H9 (cell line): ENCODE measurements at regions not wholly inside any gene's neighbourhood (a gene's known extent, or its start where the extent isn't known, plus 50 kb on each side); places are given as distances from the start of the nearest gene placed in this dataset.

Experiments
- DNase-seq: peaks from one replicate; pipeline ENCODE4 v3.0.0-alpha.2; 2017
- H2AFZ ChIP-seq: one replicate; pipeline ENCODE4 v1.6.1; 2013; ENCODE audit warnings: mild to moderate bottlenecking, low read length, control low read depth, moderate library complexity
- H2AK5ac ChIP-seq: 2 replicates; pipeline ENCODE4 v1.6.1; 2013; ENCODE audit warnings: low read length, control low read depth, mixed read lengths; ENCODE audit not compliant: insufficient read length
- H2BK120ac ChIP-seq: one replicate; pipeline ENCODE4 v1.6.1; 2013; ENCODE audit warnings: low read depth, mild to moderate bottlenecking, low read length, control low read depth, inconsistent platforms; ENCODE audit not compliant: poor library complexity, severe bottlenecking
- H2BK12ac ChIP-seq: 2 replicates; pipeline ENCODE4 v1.6.1; 2013; ENCODE audit warnings: low read length, control low read depth, mixed read lengths, low read depth; ENCODE audit not compliant: insufficient read length
- H2BK15ac ChIP-seq: 2 replicates; pipeline ENCODE4 v1.6.1; 2013; ENCODE audit warnings: low read depth, low read length, control low read depth
- H2BK20ac ChIP-seq: one replicate; pipeline ENCODE4 v1.6.1; 2013; ENCODE audit warnings: low read depth, mild to moderate bottlenecking, low read length, control low read depth, inconsistent platforms; ENCODE audit not compliant: poor library complexity, severe bottlenecking
- H2BK5ac ChIP-seq: 2 replicates; pipeline ENCODE4 v1.6.1; 2013; ENCODE audit warnings: low read length, control low read depth, mixed read lengths; ENCODE audit not compliant: insufficient read length
- H3K14ac ChIP-seq: 2 replicates; pipeline ENCODE4 v1.6.1; 2013; ENCODE audit warnings: low read length, control low read depth; ENCODE audit not compliant: insufficient read depth
- H3K18ac ChIP-seq: 2 replicates; pipeline ENCODE4 v1.6.1; 2013; ENCODE audit warnings: low read depth, mild to moderate bottlenecking, mixed read lengths, low read length, control low read depth; ENCODE audit not compliant: insufficient read length
- H3K23ac ChIP-seq: 2 replicates; pipeline ENCODE4 v1.6.1; 2013; ENCODE audit warnings: low read length, control low read depth, mixed read lengths, low read depth; ENCODE audit not compliant: insufficient read length
- H3K23me2 ChIP-seq: 2 replicates; pipeline ENCODE4 v1.6.1; 2013; ENCODE audit warnings: low read depth, mild to moderate bottlenecking, mixed read lengths, low read length, control low read depth; ENCODE audit not compliant: insufficient read length, poor library complexity, severe bottlenecking
- H3K27ac ChIP-seq: 2 replicates; pipeline ENCODE4 v1.5.1; 2013; ENCODE audit warnings: low read length, control low read depth, mixed read lengths, low read depth; ENCODE audit not compliant: insufficient read length
- H3K27me3 ChIP-seq: 2 replicates; pipeline ENCODE4 v1.6.1; 2013; ENCODE audit warnings: low read length, control low read depth, inconsistent platforms; ENCODE audit not compliant: insufficient read depth
- H3K4ac ChIP-seq: 2 replicates; pipeline ENCODE4 v1.6.1; 2013; ENCODE audit warnings: low read depth, mild to moderate bottlenecking, control low read depth, inconsistent platforms, low read length, moderate library complexity
- H3K4me1 ChIP-seq: 2 replicates; pipeline ENCODE4 v1.6.1; 2013; ENCODE audit warnings: low read length, control low read depth, inconsistent platforms; ENCODE audit not compliant: insufficient read depth
- H3K4me2 ChIP-seq: 2 replicates; pipeline ENCODE4 v1.6.1; 2013; ENCODE audit warnings: low read length, control low read depth, mixed read lengths; ENCODE audit not compliant: insufficient read length, insufficient read depth
- H3K56ac ChIP-seq: 2 replicates; pipeline ENCODE4 v1.6.1; 2013; ENCODE audit warnings: low read depth, mild to moderate bottlenecking, mixed read lengths, low read length, control low read depth; ENCODE audit not compliant: insufficient read length
- H3K79me1 ChIP-seq: 2 replicates; pipeline ENCODE4 v1.6.1; 2013; ENCODE audit warnings: low read depth, mild to moderate bottlenecking, moderate library complexity, low read length, control low read depth, inconsistent platforms; ENCODE audit not compliant: insufficient read depth, poor library complexity, severe bottlenecking
- H3K79me2 ChIP-seq: 2 replicates; pipeline ENCODE4 v1.6.1; 2013; ENCODE audit warnings: low read length, control low read depth, inconsistent platforms; ENCODE audit not compliant: insufficient read depth
- H3K9ac ChIP-seq: 2 replicates; pipeline ENCODE4 v1.6.1; 2013; ENCODE audit warnings: low read length, control low read depth, mixed read lengths; ENCODE audit not compliant: insufficient read length; ENCODE audit errors: extremely low read depth
- H3K9me3 ChIP-seq: one replicate; pipeline ENCODE4 v1.6.1; 2013; ENCODE audit warnings: low read depth, low read length, inconsistent platforms; ENCODE audit not compliant: control insufficient read depth
- H3T11ph ChIP-seq: one replicate; pipeline ENCODE4 v1.6.1; 2013; ENCODE audit warnings: mild to moderate bottlenecking, low read length, control low read depth, inconsistent platforms
- H4K20me1 ChIP-seq: one replicate; pipeline ENCODE4 v1.6.1; 2013; ENCODE audit not compliant: control insufficient read depth, insufficient read length, insufficient read depth
- H4K5ac ChIP-seq: 2 replicates; pipeline ENCODE4 v1.6.1; 2013; ENCODE audit warnings: low read depth, mild to moderate bottlenecking, mixed read lengths, low read length, control low read depth; ENCODE audit not compliant: insufficient read length
- H4K8ac ChIP-seq: replicated peaks from 2 replicates; pipeline ENCODE4 v1.6.1; 2013; ENCODE audit warnings: low read length, control low read depth, mixed read lengths, low read depth; ENCODE audit not compliant: insufficient read length
- H4K91ac ChIP-seq: 2 replicates; pipeline ENCODE4 v1.6.1; 2013; ENCODE audit warnings: low read depth, mild to moderate bottlenecking, moderate library complexity, mixed read lengths, low read length, control low read depth; ENCODE audit not compliant: insufficient read length
- H3K27ac Mint-ChIP-seq, 3 experiments: 2 replicates in 2 of 3; 3 replicates in 1 of 3; pipeline ENCODE4 v1.8.0; 2020 to 2021; ENCODE audit warnings: mixed read lengths in 3 of 3, mild to moderate bottlenecking in 1 of 3, moderate library complexity in 1 of 3
- H3K27me3 Mint-ChIP-seq: 2 replicates; pipeline ENCODE4 v1.8.0; 2021; ENCODE audit warnings: low read depth, mild to moderate bottlenecking, moderate library complexity, mixed read lengths
- H3K36me3 Mint-ChIP-seq, 3 experiments: 2 replicates in 2 of 3; 3 replicates in 1 of 3; pipeline ENCODE4 v1.8.0; 2020 to 2021; ENCODE audit warnings: low read depth in 3 of 3, mixed read lengths in 3 of 3; ENCODE audit not compliant: insufficient read depth in 1 of 3
- H3K4me1 Mint-ChIP-seq, 2 experiments: 2 replicates each; pipeline ENCODE4 v1.8.0; 2020; ENCODE audit warnings: mixed read lengths in 2 of 2
- H3K4me3 Mint-ChIP-seq, 2 experiments: 2 replicates in 1 of 2; 3 replicates in 1 of 2; pipeline ENCODE4 v1.8.0; 2020 to 2021; ENCODE audit warnings: mild to moderate bottlenecking in 2 of 2, mixed read lengths in 2 of 2, moderate library complexity in 1 of 2
- H3K9me3 Mint-ChIP-seq, 2 experiments: 2 replicates in 1 of 2; 3 replicates in 1 of 2; pipeline ENCODE4 v1.8.0; 2020; ENCODE audit warnings: mild to moderate bottlenecking in 2 of 2, mixed read lengths in 2 of 2, moderate library complexity in 1 of 2
- CTCF ChIP-seq: fragments of 200-600 bp; sonication (generic); conservative IDR thresholded peaks from 3 replicates; pipeline ENCODE4 v1.8.0; 2021; ENCODE audit warnings: antibody characterized with exemption, mild to moderate bottlenecking
- WGBS: extraction: QIAGEN DNeasy Blood & Tissue Kit; methylation state at CpG from one replicate; pipeline ENCODE4 v1.1.7; 2013; ENCODE audit warnings: missing lambda C conversion rate, low lambda C conversion rate, mixed read lengths; ENCODE audit not compliant: insufficient read length; ENCODE audit errors: extremely low coverage; 5-methylcytosine and 5-hydroxymethylcytosine counted together

- no peak for DNase-seq
- Histone ChIP-seq H3K23ac (no peak overlapping the region), H3K4me1 (no peaks in the 10 kb centered on the region), H4K91ac (no peak overlapping the region), H3K56ac (no peak overlapping the region), H4K5ac (no peak overlapping the region), H2AFZ (no peak overlapping the region), H4K20me1 (no peaks in the 10 kb centered on the region), H3K27me3 (no peaks in the 10 kb centered on the region), H2BK5ac (no peak overlapping the region), H2BK12ac (no peak overlapping the region), H3K79me1 (no peaks in the 10 kb centered on the region), H2AK5ac (no peak overlapping the region), H2BK120ac (no peak overlapping the region), H3K27ac (no peak overlapping the region), H3K9me3 (no peaks in the 10 kb centered on the region), H3K4me2 (no peak overlapping the region), H3K14ac (peak overlapping the region; percentile 44; the same call in 1 of the 2 replicates), H4K8ac (no peak overlapping the region), H3K18ac (no peak overlapping the region), H3K79me2 (no peaks in the 10 kb centered on the region), H3T11ph (no peak overlapping the region), H3K23me2 (no peaks in the 10 kb centered on the region), H3K4ac (no peak overlapping the region), H3K9ac (no peak overlapping the region), H2BK15ac (no peak overlapping the region), H2BK20ac (no peak overlapping the region)
- TF ChIP-seq CTCF: no peak
- Mint-ChIP-seq H3K36me3 (no peaks in the 10 kb centered on the region), H3K9me3 (no peaks in the 10 kb centered on the region), H3K27ac (no peak overlapping the region), H3K27me3 (peaks cover 27% of the 10 kb centered on the region), H3K4me1 (peaks cover 0 to 5% of the 10 kb centered on the region in 2 experiments; a peak in 1 of 4 replicates), H3K4me3 (no peak overlapping the region)
- no CpG with 5 or more reads among the region's 6 CpGs for WGBS
Measured at GRCh38 chr6:1235825-1236224, 76.1 kb upstream of the FOXQ1 start.
